ENCODE measurements at regions not wholly inside any gene's neighbourhood (a gene's known extent, or its start where the extent isn't known, plus 50 kb on each side); places are given as distances from the start of the nearest gene placed in this dataset.

- no peak overlapping the region for H3K9ac ChIP-seq (ENCODE audit: insufficient read depth, low read depth, low read length)
- no peak overlapping the region for H3K4me3 ChIP-seq (replicated peaks in 1 of 3; ENCODE audit: insufficient read depth in 1 of 3, low read depth in 2 of 3, low read length in 3 of 3)
- CTCF ChIA-PET (ENCODE audit: low intra/inter-chr PET ratio, low total read pairs) = no interaction called here
- H2AFZ ChIP-seq (ENCODE audit: low read length) = no peak overlapping the region
- intact Hi-C loops (cut with micrococcal nuclease; ENCODE audit: unreplicated experiment) (no loop called here), in situ Hi-C loops (cut with HindIII; ENCODE audit: extremely low pct_ligation_motif_present, low pct_unique_long_range_greater_than_20kb) (no loop called here)
- peaks cover 23% of the 10 kb centered on the region for H3K9me3 ChIP-seq (ENCODE audit: low read length)
- no peaks in the 10 kb centered on the region for H4K20me1 ChIP-seq (ENCODE audit: insufficient read depth, low read length)
- H3K36me3 ChIP-seq (replicated peaks in 1 of 2; ENCODE audit: control insufficient read depth in 1 of 2, insufficient read depth in 2 of 2, low read length in 2 of 2) = no peaks in the 10 kb centered on the region
- no peaks in the 10 kb centered on the region for H3K4me1 ChIP-seq (ENCODE audit: insufficient read depth, low read length)
- FAIRE-seq = no peak
- DNase-seq (ENCODE audit: low spot score) = no peak
- H3K27me3 ChIP-seq (ENCODE audit: control insufficient read depth in 1 of 2, insufficient read depth in 2 of 2, low read length in 2 of 2) = no peaks in the 10 kb centered on the region
- H3K79me2 ChIP-seq (ENCODE audit: insufficient read depth, low read length) = no peaks in the 10 kb centered on the region
- WGBS (ENCODE audit: low lambda C conversion rate) = 0% methylated on average over 1 of the region's 1 CpG
- H3K27ac ChIP-seq (ENCODE audit: extremely low read length, insufficient read depth, low read length) = no peak overlapping the region
- TF ChIP-seq ZNF317 (CRISPR knock-in tag; IDR thresholded peaks at IDR 0.05) = no peak
- no peak for TF ChIP-seq GLI4 (CRISPR knock-in tag; IDR thresholded peaks at IDR 0.05; ENCODE audit: borderline replicate concordance)
- no peak for TF ChIP-seq HIC2 (CRISPR knock-in tag; IDR thresholded peaks at IDR 0.05; ENCODE audit: low read depth)
- no peak for TF ChIP-seq TEAD3 (CRISPR knock-in tag; optimal IDR thresholded peaks at IDR 0.05; ENCODE audit: borderline replicate concordance)
- TF ChIP-seq ZBTB14 (CRISPR knock-in tag; IDR thresholded peaks at IDR 0.05) = no peak
- ATAC-seq = no peak
- POLR2A ChIA-PET = no interaction called here
- no TSS peak for BruUV-seq (replicated peaks)
- no peak overlapping the region for H3K4me2 ChIP-seq (ENCODE audit: low read depth, low read length)
These were observed 265.9 kb downstream of the NEBL start for GRCh38 chr10:20631229-20631628.

GRCh38 chr10:20630092-20630643 is 266.9 kb downstream of the NEBL start:
- H3K27ac ChIP-seq (ENCODE audit: extremely low read length, insufficient read depth, low read length) = no peak overlapping the region
- no peaks in the 10 kb centered on the region for H3K36me3 ChIP-seq (replicated peaks in 1 of 2; ENCODE audit: control insufficient read depth in 1 of 2, insufficient read depth in 2 of 2, low read length in 2 of 2)
- no peaks in the 10 kb centered on the region for H4K20me1 ChIP-seq (ENCODE audit: insufficient read depth, low read length)
- no peak overlapping the region for H3K9ac ChIP-seq (ENCODE audit: insufficient read depth, low read depth, low read length)
- H3K4me3 ChIP-seq (replicated peaks in 1 of 3; ENCODE audit: insufficient read depth in 1 of 3, low read depth in 2 of 3, low read length in 3 of 3) = no peak overlapping the region
- in situ Hi-C loops (cut with HindIII; ENCODE audit: extremely low pct_ligation_motif_present, low pct_unique_long_range_greater_than_20kb) = no loop called here
- TF ChIP-seq MEIS1 (CRISPR knock-in tag; IDR thresholded peaks at IDR 0.05; ENCODE audit: borderline replicate concordance) = no peak
- TF ChIP-seq ZNF446 (CRISPR knock-in tag; IDR thresholded peaks at IDR 0.05) = no peak
- TF ChIP-seq BCL6 (CRISPR knock-in tag; IDR thresholded peaks at IDR 0.05) = no peak
- TF ChIP-seq SP140L (CRISPR knock-in tag; IDR thresholded peaks at IDR 0.05; ENCODE audit: borderline replicate concordance) = no peak
- no peak for TF ChIP-seq HMG20B (CRISPR knock-in tag; conservative IDR thresholded peaks at IDR 0.05)
- no peak for TF ChIP-seq NFATC3 (CRISPR knock-in tag; IDR thresholded peaks at IDR 0.05)
- no peak for TF ChIP-seq YEATS2 (CRISPR knock-in tag; IDR thresholded peaks at IDR 0.05; ENCODE audit: borderline replicate concordance)
- POLR2A ChIA-PET = no interaction called here
- no peaks in the 10 kb centered on the region for H3K27me3 ChIP-seq (ENCODE audit: control insufficient read depth in 1 of 2, insufficient read depth in 2 of 2, low read length in 2 of 2)
- no peak overlapping the region for H2AFZ ChIP-seq (ENCODE audit: low read length)
- BruUV-seq (replicated peaks) = no TSS peak
- FAIRE-seq (no peak), ATAC-seq (no peak), DNase-seq (ENCODE audit: low spot score) (no peak)
- intact Hi-C loops (cut with micrococcal nuclease; ENCODE audit: unreplicated experiment) = no loop called here
- peaks cover 14% of the 10 kb centered on the region for H3K9me3 ChIP-seq (ENCODE audit: low read length)
- CTCF ChIA-PET (ENCODE audit: low intra/inter-chr PET ratio, low total read pairs) = no interaction called here
- H3K4me2 ChIP-seq (ENCODE audit: low read depth, low read length) = no peak overlapping the region
- no peaks in the 10 kb centered on the region for H3K4me1 ChIP-seq (ENCODE audit: insufficient read depth, low read length)
- H3K79me2 ChIP-seq (ENCODE audit: insufficient read depth, low read length) = no peaks in the 10 kb centered on the region
- WGBS (ENCODE audit: low lambda C conversion rate) = 0% methylated on average over 1 of the region's 1 CpG

Data from HepG2 (cell line).